ENCODE measurements at regions not wholly inside any gene's neighbourhood (a gene's known extent, or its start where the extent isn't known, plus 50 kb on each side); places are given as distances from the start of the nearest gene placed in this dataset.

GRCh38 chr7:81211934-81212320, 293.1 kb upstream of the SEMA3C start:
- H3K4me2 ChIP-seq (ENCODE audit: control insufficient read depth, extremely low read depth, insufficient read depth, low read depth, low read length): no peak overlapping the region
- no peaks in the 10 kb centered on the region for H3K4me1 ChIP-seq (ENCODE audit: control insufficient read depth, extremely low read depth, insufficient read depth, low read length)
- no peaks in the 10 kb centered on the region for H3K9me3 ChIP-seq (ENCODE audit: control insufficient read depth, low read depth, low read length)
- no peaks in the 10 kb centered on the region for H3K79me2 ChIP-seq (ENCODE audit: control insufficient read depth, insufficient read depth, low read length)
- H2AFZ ChIP-seq (ENCODE audit: control insufficient read depth, low read length): no peak overlapping the region
- no peaks in the 10 kb centered on the region for H3K9me1 ChIP-seq (ENCODE audit: control insufficient read depth, extremely low read depth, insufficient read depth, low read length)
- no peaks in the 10 kb centered on the region for H4K20me1 ChIP-seq (ENCODE audit: control insufficient read depth, extremely low read depth, insufficient read depth, low read length)
- no peaks in the 10 kb centered on the region for H3K27me3 ChIP-seq (ENCODE audit: control insufficient read depth, extremely low read depth, insufficient read depth, low read length)
- DNase-seq (ENCODE audit: low read depth, low spot score): no peak
- H3K4me3 ChIP-seq (ENCODE audit: control insufficient read depth in 2 of 3, extremely low read depth in 1 of 3, insufficient read depth in 2 of 3, low read depth in 1 of 3, low read length in 3 of 3): no peak overlapping the region
- TF ChIP-seq CTCF (optimal IDR thresholded peaks at IDR 0.05 in 1 of 3, IDR thresholded peaks at IDR 0.05 in 1 of 3, conservative IDR thresholded peaks at IDR 0.05 in 1 of 3; ENCODE audit: extremely low read depth in 1 of 3, insufficient read depth in 2 of 3, low read length in 3 of 3) (no peak), EZH2 (IDR thresholded peaks at IDR 0.05; ENCODE audit: low read length) (no peak)
- H3K36me3 ChIP-seq (ENCODE audit: control insufficient read depth in 2 of 2, extremely low read depth in 1 of 2, insufficient read depth in 2 of 2, low read length in 2 of 2): no peaks in the 10 kb centered on the region
- dilution Hi-C loops (cut with MboI; ENCODE audit: extremely low pct_ligation_motif_present, low sequenced_read_pairs): no loop called here
- no peak overlapping the region for H3K27ac ChIP-seq (ENCODE audit: control insufficient read depth, insufficient read depth, low read length)
- H3K9ac ChIP-seq (ENCODE audit: control insufficient read depth, extremely low read depth, insufficient read depth, low read length): no peak overlapping the region
- no peak for FAIRE-seq

- dilution Hi-C loops (cut with MboI; ENCODE audit: extremely low pct_ligation_motif_present, low sequenced_read_pairs): no loop called here
- no peak for FAIRE-seq
Measured at GRCh38 chr7:81211204-81211933, 292.5 kb upstream of the SEMA3C start.

More at GRCh38 chr7:81211204-81211933, 292.5 kb upstream of the SEMA3C start:
- H3K4me2 ChIP-seq (ENCODE audit: control insufficient read depth, extremely low read depth, insufficient read depth, low read depth, low read length): no peak overlapping the region
- no peak overlapping the region for H3K27ac ChIP-seq (ENCODE audit: control insufficient read depth, insufficient read depth, low read length)
- H3K79me2 ChIP-seq (ENCODE audit: control insufficient read depth, insufficient read depth, low read length): no peaks in the 10 kb centered on the region
- no peaks in the 10 kb centered on the region for H3K27me3 ChIP-seq (ENCODE audit: control insufficient read depth, extremely low read depth, insufficient read depth, low read length)
- no peak for DNase-seq (ENCODE audit: low read depth, low spot score)
- no peaks in the 10 kb centered on the region for H4K20me1 ChIP-seq (ENCODE audit: control insufficient read depth, extremely low read depth, insufficient read depth, low read length)
- H3K9ac ChIP-seq (ENCODE audit: control insufficient read depth, extremely low read depth, insufficient read depth, low read length): no peak overlapping the region
- H3K9me3 ChIP-seq (ENCODE audit: control insufficient read depth, low read depth, low read length): no peaks in the 10 kb centered on the region
- no peaks in the 10 kb centered on the region for H3K9me1 ChIP-seq (ENCODE audit: control insufficient read depth, extremely low read depth, insufficient read depth, low read length)
- TF ChIP-seq CTCF (optimal IDR thresholded peaks at IDR 0.05 in 1 of 3, IDR thresholded peaks at IDR 0.05 in 1 of 3, conservative IDR thresholded peaks at IDR 0.05 in 1 of 3; ENCODE audit: extremely low read depth in 1 of 3, insufficient read depth in 2 of 3, low read length in 3 of 3): no peak
- TF ChIP-seq EZH2 (IDR thresholded peaks at IDR 0.05; ENCODE audit: low read length): no peak
- H3K4me3 ChIP-seq (ENCODE audit: control insufficient read depth in 2 of 3, extremely low read depth in 1 of 3, insufficient read depth in 2 of 3, low read depth in 1 of 3, low read length in 3 of 3): no peak overlapping the region
- H3K4me1 ChIP-seq (ENCODE audit: control insufficient read depth, extremely low read depth, insufficient read depth, low read length): no peaks in the 10 kb centered on the region
- H2AFZ ChIP-seq (ENCODE audit: control insufficient read depth, low read length): no peak overlapping the region
- H3K36me3 ChIP-seq (ENCODE audit: control insufficient read depth in 2 of 2, extremely low read depth in 1 of 2, insufficient read depth in 2 of 2, low read length in 2 of 2): no peaks in the 10 kb centered on the region
